Vagina (tissue), 2 donors: ENCODE measurements at regions not wholly inside any gene's neighbourhood (a gene's known extent, or its start where the extent isn't known, plus 50 kb on each side); places are given as distances from the start of the nearest gene placed in this dataset.

Experiments used
- POLR2AphosphoS5 ChIP-seq, 2 donors: sonication (generic); formaldehyde crosslinking; IDR thresholded peaks; one replicate each; pipeline ENCODE4 v1.9.0; 2017; ENCODE audit warnings: antibody characterized with exemption in 2 of 2, mild to moderate bottlenecking in 2 of 2, low read depth in 1 of 2; ENCODE audit not compliant: insufficient read depth in 1 of 2
- TF ChIP-seq, protein P1 (sequence below), 3 experiments: fragments of 450-650 bp in 2 of 3; fragments of 200-600 bp in 1 of 3; sonication (generic) in 1 of 3; IDR thresholded peaks; one replicate each; pipeline ENCODE4 v1.5.1; 2017 to 2019; ENCODE audit warnings: antibody characterized with exemption in 3 of 3, mild to moderate bottlenecking in 2 of 3, moderate library complexity in 2 of 3

DNA sequence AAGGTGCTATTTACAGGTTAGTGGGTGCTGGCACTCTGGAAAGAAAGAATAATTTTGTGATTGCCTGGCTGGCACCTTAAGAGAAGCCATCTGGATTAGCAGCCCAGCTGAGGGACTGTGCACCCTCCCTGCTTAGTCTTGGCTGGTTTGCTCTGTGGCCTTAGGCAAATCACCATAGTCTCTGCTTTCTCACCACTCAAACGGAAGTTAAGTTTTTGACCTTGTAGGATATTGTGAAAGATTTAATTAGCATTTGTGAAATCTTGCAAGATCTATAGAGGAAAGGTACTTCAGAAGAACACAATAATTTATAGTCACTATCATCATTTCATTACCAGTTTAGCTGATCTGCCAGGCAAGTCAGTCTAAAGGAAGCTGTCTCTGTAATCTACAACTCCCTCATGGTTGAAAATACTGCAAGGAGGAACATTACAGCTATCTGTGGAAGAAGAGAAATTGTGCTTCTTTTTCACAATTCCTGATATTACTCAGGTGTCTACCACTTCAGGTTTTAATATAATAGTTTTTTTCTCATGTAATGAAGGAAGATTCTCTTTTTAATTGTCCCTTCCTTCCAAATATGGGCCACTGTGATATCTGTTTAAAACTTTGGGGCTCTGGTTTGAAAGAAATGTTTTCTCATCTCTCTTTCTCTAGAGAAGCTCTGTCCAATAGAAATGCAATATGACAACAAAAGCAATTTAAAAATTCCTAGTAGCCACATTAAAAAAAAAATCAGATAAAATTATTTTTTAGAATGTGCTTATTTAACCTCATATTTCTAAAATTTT lies 219.6 kb downstream of the PTEN start:
- TF ChIP-seq, protein P1, sequence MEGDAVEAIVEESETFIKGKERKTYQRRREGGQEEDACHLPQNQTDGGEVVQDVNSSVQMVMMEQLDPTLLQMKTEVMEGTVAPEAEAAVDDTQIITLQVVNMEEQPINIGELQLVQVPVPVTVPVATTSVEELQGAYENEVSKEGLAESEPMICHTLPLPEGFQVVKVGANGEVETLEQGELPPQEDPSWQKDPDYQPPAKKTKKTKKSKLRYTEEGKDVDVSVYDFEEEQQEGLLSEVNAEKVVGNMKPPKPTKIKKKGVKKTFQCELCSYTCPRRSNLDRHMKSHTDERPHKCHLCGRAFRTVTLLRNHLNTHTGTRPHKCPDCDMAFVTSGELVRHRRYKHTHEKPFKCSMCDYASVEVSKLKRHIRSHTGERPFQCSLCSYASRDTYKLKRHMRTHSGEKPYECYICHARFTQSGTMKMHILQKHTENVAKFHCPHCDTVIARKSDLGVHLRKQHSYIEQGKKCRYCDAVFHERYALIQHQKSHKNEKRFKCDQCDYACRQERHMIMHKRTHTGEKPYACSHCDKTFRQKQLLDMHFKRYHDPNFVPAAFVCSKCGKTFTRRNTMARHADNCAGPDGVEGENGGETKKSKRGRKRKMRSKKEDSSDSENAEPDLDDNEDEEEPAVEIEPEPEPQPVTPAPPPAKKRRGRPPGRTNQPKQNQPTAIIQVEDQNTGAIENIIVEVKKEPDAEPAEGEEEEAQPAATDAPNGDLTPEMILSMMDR (IDR thresholded peaks at IDR 0.05) = no peak
- TF ChIP-seq POLR2AphosphoS5 (IDR thresholded peaks at IDR 0.05; ENCODE audit: insufficient read depth in 1 of 2, low read depth in 1 of 2) = no peak
